IMR-90 (cell line): ENCODE measurements at regions not wholly inside any gene's neighbourhood (a gene's known extent, or its start where the extent isn't known, plus 50 kb on each side); places are given as distances from the start of the nearest gene placed in this dataset.
A peak's percentile ranks its signal among the peaks of the same experiment; 100 is the strongest.

Experiments
- ATAC-seq: fragments of 200-7000 bp; cut with Tn5 transposase; 2 replicates; pipeline ENCODE4 v1.9.1; 2020; ENCODE audit warnings: low read depth, mild to moderate bottlenecking, moderate library complexity
- BruUV-seq: library from RNA; stranded (reverse); fragments of 400-500 nt; replicated peaks from 2 replicates; lab custom pipeline; 2021; lab: Mats Ljungman, UMichigan
- CTCF ChIA-PET: fragments of 300-600 bp; formaldehyde crosslinking; extraction: SDS; loops from one replicate; lab custom pipeline; 2021; ENCODE audit warnings: antibody characterized with exemption; lab: Yijun Ruan, JAX
- POLR2A ChIA-PET: fragments of 300-600 bp; sonication (Branson Sonifier 250); formaldehyde crosslinking; loops from one replicate; lab custom pipeline; 2022; ENCODE audit warnings: antibody characterized with exemption; ENCODE audit not compliant: unreplicated experiment; lab: Charles Lee
- DNase-seq: peaks from one replicate; pipeline ENCODE4 v3.0.0; 2013
- H2AFZ ChIP-seq: replicated peaks from 2 replicates; pipeline ENCODE3; 2013; ENCODE audit warnings: low read length, mild to moderate bottlenecking; ENCODE audit not compliant: poor library complexity
- H2AK5ac ChIP-seq: 2 replicates; pipeline ENCODE4 v1.6.1; 2013; ENCODE audit warnings: low read depth, low read length, inconsistent platforms
- H2AK9ac ChIP-seq: replicated peaks from 2 replicates; pipeline ENCODE3; 2013; ENCODE audit warnings: mild to moderate bottlenecking, low read depth, low read length, moderate library complexity; ENCODE audit not compliant: poor library complexity
- H2BK120ac ChIP-seq: 2 replicates; pipeline ENCODE4 v1.6.1; 2013; ENCODE audit warnings: low read depth, low read length, inconsistent platforms
- H2BK15ac ChIP-seq: 3 replicates; pipeline ENCODE4 v1.6.1; 2013; ENCODE audit warnings: low read depth, low read length, inconsistent platforms
- H2BK20ac ChIP-seq: 2 replicates; pipeline ENCODE4 v1.6.1; 2013; ENCODE audit warnings: low read depth, mild to moderate bottlenecking, inconsistent platforms, low read length, moderate library complexity
- H2BK5ac ChIP-seq: 2 replicates; pipeline ENCODE4 v1.6.1; 2013; ENCODE audit warnings: mild to moderate bottlenecking, low read depth, low read length, inconsistent platforms; ENCODE audit not compliant: poor library complexity, severe bottlenecking
- H3K14ac ChIP-seq: replicated peaks from 2 replicates; pipeline ENCODE4 v1.6.1; 2013; ENCODE audit warnings: low read depth, low read length, inconsistent platforms
- H3K18ac ChIP-seq: 2 replicates; pipeline ENCODE4 v1.6.1; 2013; ENCODE audit warnings: low read depth, low read length, control low read depth
- H3K23ac ChIP-seq: 2 replicates; pipeline ENCODE4 v1.6.1; 2013; ENCODE audit warnings: low read depth, low read length, inconsistent platforms
- H3K27ac ChIP-seq: 2 replicates; pipeline ENCODE4 v1.5.1; 2013; ENCODE audit warnings: mild to moderate bottlenecking, control low read depth, low read length; ENCODE audit not compliant: insufficient read depth
- H3K27me3 ChIP-seq: 2 replicates; pipeline ENCODE4 v1.6.1; 2013; ENCODE audit warnings: low read length; ENCODE audit not compliant: control insufficient read depth, insufficient read depth
- H3K36me3 ChIP-seq: 2 replicates; pipeline ENCODE4 v1.6.1; 2013; ENCODE audit warnings: low read length, mixed read lengths; ENCODE audit not compliant: control insufficient read depth, insufficient read depth
- H3K4ac ChIP-seq: 2 replicates; pipeline ENCODE4 v1.6.1; 2013; ENCODE audit warnings: low read depth, low read length, inconsistent platforms
- H3K4me1 ChIP-seq: 2 replicates; pipeline ENCODE4 v1.6.1; 2013; ENCODE audit warnings: low read length, mixed read lengths; ENCODE audit not compliant: control insufficient read depth, insufficient read depth
- H3K4me2 ChIP-seq: 2 replicates; pipeline ENCODE4 v1.6.1; 2013; ENCODE audit warnings: low read depth, mild to moderate bottlenecking, control low read depth, low read length, moderate library complexity
- H3K4me3 ChIP-seq: 2 replicates; pipeline ENCODE4 v1.5.1; 2013; ENCODE audit warnings: low read depth, mild to moderate bottlenecking, control low read depth, low read length, moderate library complexity; ENCODE audit not compliant: insufficient read depth
- H3K56ac ChIP-seq: 2 replicates; pipeline ENCODE4 v1.6.1; 2013; ENCODE audit warnings: low read length, inconsistent platforms; ENCODE audit not compliant: insufficient read depth; ENCODE audit errors: extremely low read depth
- H3K79me1 ChIP-seq, 2 experiments: 2 replicates each; pipeline ENCODE4 v1.6.1; 2013; ENCODE audit warnings: low read length in 2 of 2, inconsistent platforms in 1 of 2, low read depth in 1 of 2
- H3K9ac ChIP-seq: 2 replicates; pipeline ENCODE4 v1.6.1; 2013; ENCODE audit warnings: low read depth, low read length, control low read depth
- H3K9me1 ChIP-seq: 2 replicates; pipeline ENCODE4 v1.6.1; 2013; ENCODE audit warnings: low read length, inconsistent platforms; ENCODE audit not compliant: insufficient read depth
- H3K9me3 ChIP-seq: 2 replicates; pipeline ENCODE4 v1.6.1; 2013; ENCODE audit warnings: low read length; ENCODE audit not compliant: control insufficient read depth, insufficient read depth
- H4K20me1 ChIP-seq: 2 replicates; pipeline ENCODE4 v1.6.1; 2013; ENCODE audit warnings: low read length, inconsistent platforms; ENCODE audit not compliant: insufficient read depth
- H4K5ac ChIP-seq: 2 replicates; pipeline ENCODE4 v1.6.1; 2013; ENCODE audit warnings: mild to moderate bottlenecking, low read depth, low read length, control low read depth
- H4K8ac ChIP-seq, 2 experiments: 2 replicates each; pipeline ENCODE4 v1.6.1; 2013; ENCODE audit warnings: low read depth in 2 of 2, low read length in 2 of 2, control low read depth in 1 of 2, inconsistent platforms in 1 of 2
- H4K91ac ChIP-seq: 2 replicates; pipeline ENCODE4 v1.6.1; 2013; ENCODE audit warnings: low read depth, low read length, inconsistent platforms; ENCODE audit not compliant: insufficient read depth
- MAZ ChIP-seq: IDR thresholded peaks from 2 replicates; pipeline ENCODE4 v1.6.1; 2012; ENCODE audit warnings: low read depth, mild to moderate bottlenecking, low read length, improper control_type of control experiment, moderate library complexity, borderline replicate concordance
- MXI1 ChIP-seq: IDR thresholded peaks from 2 replicates; pipeline ENCODE4 v1.6.1; 2012; ENCODE audit warnings: low read depth, mild to moderate bottlenecking, low read length, moderate library complexity, borderline replicate concordance
- POLR2A ChIP-seq: IDR thresholded peaks from 2 replicates; pipeline ENCODE4 v1.6.1; 2012; ENCODE audit warnings: mild to moderate bottlenecking, low read depth, low read length
- WGBS, 2 experiments: methylation state at CpG; one replicate each; pipeline versions ENCODE4 v1.1.5 to v1.1.7; 2013; ENCODE audit warnings: missing lambda C conversion rate in 2 of 2; ENCODE audit not compliant: insufficient read length in 1 of 2; ENCODE audit errors: extremely low coverage in 2 of 2; 5-methylcytosine and 5-hydroxymethylcytosine counted together
- dilution Hi-C: fragments of 300-500 bp; cut with HindIII; formaldehyde crosslinking; loops from one replicate; pipeline ENCODE4 v1.14.3; 2018; ENCODE audit warnings: low sequenced_read_pairs; ENCODE audit not compliant: unreplicated experiment
- in situ Hi-C: fragments of 300-500 bp; cut with MboI; formaldehyde crosslinking; loops from 3 replicates; pipeline ENCODE4 v1.14.3; 2019; ENCODE audit warnings: low sequenced_read_pairs, inconsistent platforms, mixed read lengths
- intact Hi-C: fragments of 100-400 bp; cut with micrococcal nuclease; formaldehyde crosslinking; loops from 2 replicates; pipeline ENCODE4 v1.10.0; 2022
- TF ChIP-seq, protein P1 (sequence below): conservative IDR thresholded peaks from 2 replicates; pipeline ENCODE4 v1.5.1; 2012; ENCODE audit warnings: mild to moderate bottlenecking, low read depth, low read length, improper control_type of control experiment
- TF ChIP-seq, protein P2 (sequence below): fragments of 150-350 bp; IDR thresholded peaks from 2 replicates; pipeline ENCODE4 v1.6.1; 2016; ENCODE audit warnings: low read depth, mild to moderate bottlenecking, low read length, moderate library complexity, borderline replicate concordance
- TF ChIP-seq, protein P3 (sequence below): fragments of 150-350 bp; IDR thresholded peaks from 2 replicates; pipeline ENCODE4 v1.6.1; 2017; ENCODE audit warnings: mild to moderate bottlenecking, antibody characterized with exemption, low read length, low read depth

DNA sequence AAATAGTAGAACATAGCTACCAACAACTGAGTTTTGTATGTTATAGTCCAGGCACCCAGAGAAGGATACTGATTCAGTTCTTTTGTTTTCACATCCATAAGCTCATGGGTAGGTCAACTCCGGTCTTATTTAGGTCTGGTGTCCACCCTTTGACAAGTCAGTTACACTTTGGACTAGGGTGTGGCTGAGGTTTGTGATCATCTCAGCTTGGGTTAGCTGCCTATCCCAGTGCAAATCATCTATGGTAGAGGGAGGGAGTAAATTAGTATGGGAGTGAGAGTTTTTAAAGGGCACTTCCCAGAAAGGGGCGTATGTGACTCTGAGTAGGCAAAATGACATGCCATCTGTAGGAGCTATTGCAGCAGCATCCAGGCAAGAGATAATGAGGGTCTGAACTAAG is 66.1 kb downstream of the TANC2 start:
- no peak overlapping the region for H3K4me3 ChIP-seq
- no peak overlapping the region for H2BK120ac ChIP-seq
- no peak overlapping the region for H3K4ac ChIP-seq
- no peak overlapping the region for H3K27ac ChIP-seq
- no peak overlapping the region for H2AK9ac ChIP-seq
- no peak overlapping the region for H3K56ac ChIP-seq
- H2BK5ac ChIP-seq, result no peak overlapping the region
- no peaks in the 10 kb centered on the region for H3K27me3 ChIP-seq
- H3K9me1 ChIP-seq, result peaks cover 3% of the 10 kb centered on the region; the same call in 1 of the 2 replicates
- ChIA-PET CTCF (interaction anchor here (0.5 kb wide), 1 partner anchor 132 kb away, joined by 3 read pairs; no protein-coding TSS in a partner anchor), POLR2A (no interaction called here)
- no TSS peak for BruUV-seq
- H2BK15ac ChIP-seq, result no peak overlapping the region
- no peak overlapping the region for H3K18ac ChIP-seq
- no peak overlapping the region for H3K9ac ChIP-seq
- H2BK20ac ChIP-seq, result no peak overlapping the region
- no peak for DNase-seq
- H3K9me3 ChIP-seq, result no peaks in the 10 kb centered on the region; the same call in 1 of the 2 replicates
- H3K79me1 ChIP-seq, result peaks cover 36 to 72% of the 10 kb centered on the region in 2 experiments
- H2AFZ ChIP-seq, result no peak overlapping the region
- dilution Hi-C loops (no loop called here), in situ Hi-C loops (no loop called here), intact Hi-C loops (no loop called here)
- 100% methylated on average over 1 of the region's 2 CpGs; no CpG with 5 or more reads in 1 of the 2 experiments for WGBS, 2 experiments
- TF ChIP-seq, protein P1, sequence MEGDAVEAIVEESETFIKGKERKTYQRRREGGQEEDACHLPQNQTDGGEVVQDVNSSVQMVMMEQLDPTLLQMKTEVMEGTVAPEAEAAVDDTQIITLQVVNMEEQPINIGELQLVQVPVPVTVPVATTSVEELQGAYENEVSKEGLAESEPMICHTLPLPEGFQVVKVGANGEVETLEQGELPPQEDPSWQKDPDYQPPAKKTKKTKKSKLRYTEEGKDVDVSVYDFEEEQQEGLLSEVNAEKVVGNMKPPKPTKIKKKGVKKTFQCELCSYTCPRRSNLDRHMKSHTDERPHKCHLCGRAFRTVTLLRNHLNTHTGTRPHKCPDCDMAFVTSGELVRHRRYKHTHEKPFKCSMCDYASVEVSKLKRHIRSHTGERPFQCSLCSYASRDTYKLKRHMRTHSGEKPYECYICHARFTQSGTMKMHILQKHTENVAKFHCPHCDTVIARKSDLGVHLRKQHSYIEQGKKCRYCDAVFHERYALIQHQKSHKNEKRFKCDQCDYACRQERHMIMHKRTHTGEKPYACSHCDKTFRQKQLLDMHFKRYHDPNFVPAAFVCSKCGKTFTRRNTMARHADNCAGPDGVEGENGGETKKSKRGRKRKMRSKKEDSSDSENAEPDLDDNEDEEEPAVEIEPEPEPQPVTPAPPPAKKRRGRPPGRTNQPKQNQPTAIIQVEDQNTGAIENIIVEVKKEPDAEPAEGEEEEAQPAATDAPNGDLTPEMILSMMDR, result no peak
- TF ChIP-seq POLR2A (no peak), MAZ (no peak), MXI1 (no peak)
- TF ChIP-seq, protein P2, sequence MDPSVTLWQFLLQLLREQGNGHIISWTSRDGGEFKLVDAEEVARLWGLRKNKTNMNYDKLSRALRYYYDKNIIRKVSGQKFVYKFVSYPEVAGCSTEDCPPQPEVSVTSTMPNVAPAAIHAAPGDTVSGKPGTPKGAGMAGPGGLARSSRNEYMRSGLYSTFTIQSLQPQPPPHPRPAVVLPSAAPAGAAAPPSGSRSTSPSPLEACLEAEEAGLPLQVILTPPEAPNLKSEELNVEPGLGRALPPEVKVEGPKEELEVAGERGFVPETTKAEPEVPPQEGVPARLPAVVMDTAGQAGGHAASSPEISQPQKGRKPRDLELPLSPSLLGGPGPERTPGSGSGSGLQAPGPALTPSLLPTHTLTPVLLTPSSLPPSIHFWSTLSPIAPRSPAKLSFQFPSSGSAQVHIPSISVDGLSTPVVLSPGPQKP, result no peak
- TF ChIP-seq, protein P3, sequence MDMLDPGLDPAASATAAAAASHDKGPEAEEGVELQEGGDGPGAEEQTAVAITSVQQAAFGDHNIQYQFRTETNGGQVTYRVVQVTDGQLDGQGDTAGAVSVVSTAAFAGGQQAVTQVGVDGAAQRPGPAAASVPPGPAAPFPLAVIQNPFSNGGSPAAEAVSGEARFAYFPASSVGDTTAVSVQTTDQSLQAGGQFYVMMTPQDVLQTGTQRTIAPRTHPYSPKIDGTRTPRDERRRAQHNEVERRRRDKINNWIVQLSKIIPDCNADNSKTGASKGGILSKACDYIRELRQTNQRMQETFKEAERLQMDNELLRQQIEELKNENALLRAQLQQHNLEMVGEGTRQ, result no peak
- H3K4me2 ChIP-seq, result no peak overlapping the region
- no peak overlapping the region for H4K8ac ChIP-seq
- peaks cover 2% of the 10 kb centered on the region; the same call in 1 of the 2 replicates for H3K36me3 ChIP-seq
- no peak overlapping the region for H3K23ac ChIP-seq
- H3K14ac ChIP-seq, result no peak overlapping the region; the same call in 1 of the 2 replicates
- peaks cover 5% of the 10 kb centered on the region for H3K4me1 ChIP-seq
- H4K5ac ChIP-seq, result no peak overlapping the region
- 0 out of 2 replicates have a peak overlapping the region, but pooled peaks have one; percentile 11 for H2AK5ac ChIP-seq
- ATAC-seq, result no peak
- no peak overlapping the region for H4K91ac ChIP-seq
- peaks cover 21% of the 10 kb centered on the region; the same call in 1 of the 2 replicates for H4K20me1 ChIP-seq
